H1 (cell line): ENCODE measurements at regions not wholly inside any gene's neighbourhood (a gene's known extent, or its start where the extent isn't known, plus 50 kb on each side); places are given as distances from the start of the nearest gene placed in this dataset.

Experiments used
- CTBP2 ChIP-seq: IDR thresholded peaks from 2 replicates; pipeline ENCODE4 v1.7.0; 2011; ENCODE audit warnings: borderline replicate concordance, mild to moderate bottlenecking, moderate library complexity, mixed read lengths, low read length; ENCODE audit not compliant: insufficient read depth, insufficient read length
- KDM1A ChIP-seq: fragments of 200-600, 300-600 bp; sonication (generic); IDR thresholded peaks from 2 replicates; pipeline ENCODE4 v1.7.1; 2016; ENCODE audit warnings: mild to moderate bottlenecking, low read length, borderline replicate concordance
- SIN3A ChIP-seq, 2 experiments: IDR thresholded peaks in 1 of 2; conservative IDR thresholded peaks in 1 of 2; 2 replicates each; pipeline ENCODE4 v1.6.1; 2011 to 2012; ENCODE audit warnings: low read length in 2 of 2, improper control_type of control experiment in 1 of 2, low read depth in 1 of 2, mild to moderate bottlenecking in 1 of 2

- TF ChIP-seq CTBP2 (no peak), SIN3A (conservative IDR thresholded peaks at IDR 0.05 in 1 of 2, IDR thresholded peaks at IDR 0.05 in 1 of 2; ENCODE audit: low read depth in 1 of 2, low read length in 2 of 2) (no peak), KDM1A (no peak)
- TF ChIP-seq, all 59 proteins: peak for 0
These were observed 99.4 kb upstream of the RBMS1 start (continued) for GRCh38 chr2:160592993-160593392.
